ENCODE measurements at regions not wholly inside any gene's neighbourhood (a gene's known extent, or its start where the extent isn't known, plus 50 kb on each side); places are given as distances from the start of the nearest gene placed in this dataset.

DNA sequence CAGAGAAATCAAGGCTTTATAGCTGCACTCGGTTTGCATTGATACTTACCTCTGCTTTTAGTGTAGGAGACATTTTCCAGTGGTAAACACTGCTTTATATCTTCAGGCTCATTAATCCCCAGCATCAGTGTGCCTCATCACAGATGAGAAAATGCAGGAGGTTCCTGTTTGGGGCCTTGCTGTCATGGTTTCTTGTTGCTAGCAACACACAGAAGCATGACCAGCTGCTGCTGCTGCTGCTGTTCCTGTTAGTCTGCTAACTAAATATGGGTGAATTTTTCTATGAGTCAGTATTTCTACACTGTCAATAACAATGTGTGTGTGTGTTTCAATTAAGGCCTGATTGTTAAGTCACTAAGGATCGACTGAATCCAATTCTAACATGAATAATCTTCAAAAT lies 85.8 kb upstream of the RGS1 start:
- TF ChIP-seq POLR2A (IDR thresholded peaks at IDR 0.05; ENCODE audit: low read length) (no peak), GATA1 (IDR thresholded peaks at IDR 0.05; ENCODE audit: low read depth, low read length) (no peak)
